ENCODE measurements at regions not wholly inside any gene's neighbourhood (a gene's known extent, or its start where the extent isn't known, plus 50 kb on each side); places are given as distances from the start of the nearest gene placed in this dataset.

- Histone ChIP-seq H4K20me1 (replicated peaks; ENCODE audit: control insufficient read depth, extremely low read depth, insufficient read depth, low read length) (no peaks in the 10 kb centered on the region), H3K27ac (ENCODE audit: insufficient read depth, low read depth, low read length) (no peak overlapping the region), H3K9me1 (replicated peaks; ENCODE audit: control insufficient read depth, extremely low read depth, insufficient read depth, low read length) (no peaks in the 10 kb centered on the region), H2AFZ (ENCODE audit: low read depth, low read length) (no peak overlapping the region), H3K27me3 (ENCODE audit: control insufficient read depth in 2 of 2, insufficient read depth in 2 of 2, low read length in 2 of 2) (no peaks in the 10 kb centered on the region), H3K4me1 (ENCODE audit: control insufficient read depth, extremely low read depth, insufficient read depth, low read length) (no peaks in the 10 kb centered on the region), H3K4me3 (replicated peaks in 1 of 3; ENCODE audit: insufficient read depth in 1 of 3, low read depth in 1 of 3, low read length in 3 of 3) (no peak overlapping the region), H3K36me3 (ENCODE audit: control insufficient read depth in 2 of 2, extremely low read depth in 1 of 2, insufficient read depth in 2 of 2, low read length in 2 of 2) (no peaks in the 10 kb centered on the region), H3K4me2 (ENCODE audit: insufficient read depth, low read length) (no peak overlapping the region), H3K79me2 (ENCODE audit: control insufficient read depth, insufficient read depth, low read length) (no peaks in the 10 kb centered on the region), H3K9ac (replicated peaks; ENCODE audit: extremely low read depth, insufficient read depth, low read length) (no peak overlapping the region), H3K9me3 (replicated peaks; ENCODE audit: control insufficient read depth, insufficient read depth, low read length) (no peaks in the 10 kb centered on the region)
- TF ChIP-seq MAX (IDR thresholded peaks at IDR 0.05; ENCODE audit: insufficient read depth, insufficient read length) (no peak), EZH2 (IDR thresholded peaks at IDR 0.05; ENCODE audit: borderline replicate concordance, low read depth, low read length, severe bottlenecking) (no peak), GATA2 (IDR thresholded peaks at IDR 0.05; ENCODE audit: insufficient read depth, insufficient read length, low read depth, low read length) (no peak), FOS (IDR thresholded peaks at IDR 0.05; ENCODE audit: borderline replicate concordance, insufficient read depth, low read length) (no peak)
- DNase-seq (ENCODE audit: low read depth, low spot score) (no peak), FAIRE-seq (no peak)
- POLR2A ChIA-PET, result no interaction called here
- dilution Hi-C loops (cut with MboI; ENCODE audit: extremely low pct_ligation_motif_present, low sequenced_read_pairs), result no loop called here
- BruUV-seq (replicated peaks), result no TSS peak
- intact Hi-C loops (cut with micrococcal nuclease), result no loop called here
- CTCF ChIA-PET, result interaction anchor here (1.4 to 2.4 kb wide), 2 partner anchors 10 to 12 kb away, joined by 5 to 8 read pairs; no protein-coding TSS in a partner anchor
These were observed 147.1 kb downstream of the ZNF674 start for GRCh38 chrX:46398126-46398525.

GRCh38 chrX:46386511-46386910, 158.7 kb downstream of the ZNF674 start:
- Histone ChIP-seq H3K9me1 (replicated peaks; ENCODE audit: control insufficient read depth, extremely low read depth, insufficient read depth, low read length) (no peaks in the 10 kb centered on the region), H3K27me3 (ENCODE audit: control insufficient read depth in 2 of 2, insufficient read depth in 2 of 2, low read length in 2 of 2) (no peaks in the 10 kb centered on the region), H3K79me2 (ENCODE audit: control insufficient read depth, insufficient read depth, low read length) (no peaks in the 10 kb centered on the region), H2AFZ (ENCODE audit: low read depth, low read length) (no peak overlapping the region), H3K4me1 (ENCODE audit: control insufficient read depth, extremely low read depth, insufficient read depth, low read length) (no peaks in the 10 kb centered on the region), H3K36me3 (ENCODE audit: control insufficient read depth in 2 of 2, extremely low read depth in 1 of 2, insufficient read depth in 2 of 2, low read length in 2 of 2) (no peaks in the 10 kb centered on the region), H4K20me1 (replicated peaks; ENCODE audit: control insufficient read depth, extremely low read depth, insufficient read depth, low read length) (no peaks in the 10 kb centered on the region), H3K9me3 (replicated peaks; ENCODE audit: control insufficient read depth, insufficient read depth, low read length) (no peaks in the 10 kb centered on the region), H3K4me3 (replicated peaks in 1 of 3; ENCODE audit: insufficient read depth in 1 of 3, low read depth in 1 of 3, low read length in 3 of 3) (no peak overlapping the region), H3K4me2 (ENCODE audit: insufficient read depth, low read length) (no peak overlapping the region), H3K27ac (ENCODE audit: insufficient read depth, low read depth, low read length) (no peak overlapping the region), H3K9ac (replicated peaks; ENCODE audit: extremely low read depth, insufficient read depth, low read length) (no peak overlapping the region)
- FAIRE-seq (no peak), DNase-seq (ENCODE audit: low read depth, low spot score) (no peak)
- TF ChIP-seq CTCF (IDR thresholded peaks at IDR 0.05; ENCODE audit: extremely low read depth in 1 of 2, insufficient read depth in 1 of 2, low read depth in 1 of 2, low read length in 2 of 2) (peak in 1 of 2 donors; percentile 5), POLR2A (IDR thresholded peaks at IDR 0.05; ENCODE audit: low read depth, low read length) (no peak)
- no TSS peak for BruUV-seq (replicated peaks)
- POLR2A ChIA-PET, result no interaction called here
- dilution Hi-C loops (cut with MboI; ENCODE audit: extremely low pct_ligation_motif_present, low sequenced_read_pairs), result no loop called here
- intact Hi-C loops (cut with micrococcal nuclease), result no loop called here
- CTCF ChIA-PET, result interaction anchor here (0.8 to 2.3 kb wide), 5 partner anchors 10 to 562 kb away, joined by 3 to 13 read pairs (median 8); no protein-coding TSS in a partner anchor
